C4-2B (cell line): ENCODE measurements at regions not wholly inside any gene's neighbourhood (a gene's known extent, or its start where the extent isn't known, plus 50 kb on each side); places are given as distances from the start of the nearest gene placed in this dataset.

ENCODE experiments used
- H3K27ac ChIP-seq: fragments of 450-650 bp; 2 replicates; pipeline ENCODE4 v1.5.1; 2017
- ZFX ChIP-seq: fragments of 450-650 bp; IDR thresholded peaks from 2 replicates; pipeline ENCODE4 v1.6.1; 2017
- TF ChIP-seq, protein P1 (sequence below): fragments of 450-650 bp; conservative IDR thresholded peaks from 2 replicates; pipeline ENCODE4 v1.5.1; 2017; ENCODE audit warnings: mild to moderate bottlenecking

DNA sequence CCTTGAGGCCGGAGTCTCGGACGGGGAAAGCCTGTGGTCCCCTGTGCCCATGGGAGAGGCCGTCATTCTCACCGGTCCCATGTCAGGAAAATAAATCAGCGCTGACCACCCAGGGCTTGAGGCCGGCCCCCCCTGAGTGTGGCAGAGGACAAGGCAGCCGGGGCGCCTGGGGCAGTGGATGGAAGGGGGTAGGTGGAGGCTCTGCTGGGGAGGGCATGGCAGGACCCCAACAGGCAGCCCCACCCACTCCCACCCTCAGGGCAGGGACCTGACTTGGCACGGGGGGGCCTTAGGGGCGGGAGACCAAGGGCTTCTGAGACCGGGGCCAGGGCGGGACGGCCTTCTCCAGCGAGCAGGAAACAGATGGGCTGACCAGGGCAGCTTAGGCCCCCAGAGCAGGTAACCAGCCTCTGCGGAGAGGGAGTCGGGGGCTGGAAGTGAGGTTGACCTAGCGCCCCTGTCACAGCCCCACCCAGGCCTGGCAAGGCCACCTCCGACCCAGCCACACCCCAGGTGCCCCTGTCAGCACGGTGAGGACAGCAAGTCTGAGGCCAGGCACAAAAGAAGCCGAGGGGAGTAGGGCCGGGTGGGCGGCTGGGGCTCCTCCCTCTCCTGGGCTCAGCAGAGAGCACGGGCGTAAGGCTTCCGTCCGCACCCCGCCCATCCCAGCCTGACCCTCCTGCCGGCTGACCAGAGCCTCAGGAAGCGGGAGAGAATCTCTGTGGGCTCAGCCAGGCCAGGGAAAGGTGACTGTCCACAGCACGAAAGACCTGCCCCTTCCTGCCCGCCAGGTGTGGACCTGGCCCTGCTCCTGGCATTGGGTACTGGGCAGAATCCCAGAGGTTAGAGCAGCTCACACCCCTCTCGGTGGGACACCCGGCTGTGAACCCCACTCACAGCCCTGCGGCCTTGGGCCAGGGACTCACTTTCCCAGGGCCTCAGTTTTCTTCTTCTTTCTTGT, 87.4 kb downstream of the FOXL3 start:
- no peak overlapping the region for H3K27ac ChIP-seq
- no peak for TF ChIP-seq ZFX
- TF ChIP-seq, protein P1, sequence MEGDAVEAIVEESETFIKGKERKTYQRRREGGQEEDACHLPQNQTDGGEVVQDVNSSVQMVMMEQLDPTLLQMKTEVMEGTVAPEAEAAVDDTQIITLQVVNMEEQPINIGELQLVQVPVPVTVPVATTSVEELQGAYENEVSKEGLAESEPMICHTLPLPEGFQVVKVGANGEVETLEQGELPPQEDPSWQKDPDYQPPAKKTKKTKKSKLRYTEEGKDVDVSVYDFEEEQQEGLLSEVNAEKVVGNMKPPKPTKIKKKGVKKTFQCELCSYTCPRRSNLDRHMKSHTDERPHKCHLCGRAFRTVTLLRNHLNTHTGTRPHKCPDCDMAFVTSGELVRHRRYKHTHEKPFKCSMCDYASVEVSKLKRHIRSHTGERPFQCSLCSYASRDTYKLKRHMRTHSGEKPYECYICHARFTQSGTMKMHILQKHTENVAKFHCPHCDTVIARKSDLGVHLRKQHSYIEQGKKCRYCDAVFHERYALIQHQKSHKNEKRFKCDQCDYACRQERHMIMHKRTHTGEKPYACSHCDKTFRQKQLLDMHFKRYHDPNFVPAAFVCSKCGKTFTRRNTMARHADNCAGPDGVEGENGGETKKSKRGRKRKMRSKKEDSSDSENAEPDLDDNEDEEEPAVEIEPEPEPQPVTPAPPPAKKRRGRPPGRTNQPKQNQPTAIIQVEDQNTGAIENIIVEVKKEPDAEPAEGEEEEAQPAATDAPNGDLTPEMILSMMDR = no peak

DNA sequence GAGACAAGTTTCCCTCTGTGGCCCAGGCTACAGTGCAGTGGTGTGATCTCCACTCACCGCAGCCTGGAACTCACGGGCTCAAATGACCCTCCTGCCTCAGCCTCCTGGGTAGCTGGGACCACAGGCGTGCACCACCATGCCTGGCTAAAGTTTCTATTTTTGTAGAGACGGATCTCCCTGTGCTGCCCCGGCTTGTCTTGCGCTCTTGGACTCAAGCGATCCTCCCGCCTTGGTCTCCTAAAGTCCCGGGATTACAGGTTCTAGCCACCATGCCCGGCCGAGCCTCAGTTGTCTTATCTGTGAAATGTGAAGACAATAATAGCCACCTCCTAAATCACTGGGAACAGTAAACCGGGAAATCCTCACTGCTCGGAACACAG, 88.1 kb downstream of the FOXL3 start:
- no peak for TF ChIP-seq ZFX
- TF ChIP-seq, protein P1 = no peak
- H3K27ac ChIP-seq = no peak overlapping the region

DNA sequence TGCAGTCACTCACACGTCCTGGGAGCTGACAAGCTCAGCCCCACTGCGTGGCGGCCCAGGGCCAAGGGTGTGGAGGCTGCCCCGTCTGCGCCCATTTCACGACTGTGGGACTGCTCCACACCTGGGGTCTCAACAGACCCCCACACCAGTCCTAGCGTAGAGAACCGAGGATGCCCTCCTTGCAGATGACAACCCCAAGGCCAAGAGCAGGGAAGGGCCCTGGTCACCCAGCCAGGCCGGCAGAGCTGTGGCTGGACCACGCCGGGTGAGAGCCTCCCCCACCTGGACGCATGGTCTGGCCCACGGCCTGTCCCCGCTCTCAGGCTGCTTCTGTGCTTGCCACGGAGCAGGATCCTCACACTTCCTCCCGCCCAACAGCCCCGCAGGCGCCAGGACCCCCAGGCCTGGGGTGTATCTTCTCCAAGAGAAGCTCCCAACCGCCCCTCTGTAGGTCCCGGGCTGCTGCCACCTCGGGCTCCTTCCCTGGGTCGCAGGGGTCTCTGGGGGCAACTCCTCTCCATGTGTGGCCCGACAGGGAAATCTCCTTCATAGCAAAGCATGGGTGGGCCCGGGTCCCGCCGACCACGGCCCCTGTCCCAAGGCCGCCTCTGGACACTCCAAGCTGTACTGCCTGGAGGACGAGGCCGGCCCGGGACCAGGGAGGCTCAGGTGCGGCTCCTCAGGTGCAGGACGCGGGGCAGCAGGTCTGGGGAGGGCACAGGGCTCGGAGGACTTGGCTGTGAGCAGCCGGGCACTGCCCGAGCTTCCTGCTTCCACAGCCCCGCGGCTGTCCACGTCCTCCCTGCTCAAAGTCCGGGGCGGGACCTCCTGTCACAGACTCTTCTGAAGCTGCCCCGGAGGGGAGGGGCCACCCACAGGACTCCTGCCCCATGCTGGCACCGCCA, 88.8 kb downstream of the FOXL3 start:
- TF ChIP-seq, protein P1 = no peak
- TF ChIP-seq ZFX = no peak
- no peak overlapping the region; the same call in 1 of the 2 replicates for H3K27ac ChIP-seq

DNA sequence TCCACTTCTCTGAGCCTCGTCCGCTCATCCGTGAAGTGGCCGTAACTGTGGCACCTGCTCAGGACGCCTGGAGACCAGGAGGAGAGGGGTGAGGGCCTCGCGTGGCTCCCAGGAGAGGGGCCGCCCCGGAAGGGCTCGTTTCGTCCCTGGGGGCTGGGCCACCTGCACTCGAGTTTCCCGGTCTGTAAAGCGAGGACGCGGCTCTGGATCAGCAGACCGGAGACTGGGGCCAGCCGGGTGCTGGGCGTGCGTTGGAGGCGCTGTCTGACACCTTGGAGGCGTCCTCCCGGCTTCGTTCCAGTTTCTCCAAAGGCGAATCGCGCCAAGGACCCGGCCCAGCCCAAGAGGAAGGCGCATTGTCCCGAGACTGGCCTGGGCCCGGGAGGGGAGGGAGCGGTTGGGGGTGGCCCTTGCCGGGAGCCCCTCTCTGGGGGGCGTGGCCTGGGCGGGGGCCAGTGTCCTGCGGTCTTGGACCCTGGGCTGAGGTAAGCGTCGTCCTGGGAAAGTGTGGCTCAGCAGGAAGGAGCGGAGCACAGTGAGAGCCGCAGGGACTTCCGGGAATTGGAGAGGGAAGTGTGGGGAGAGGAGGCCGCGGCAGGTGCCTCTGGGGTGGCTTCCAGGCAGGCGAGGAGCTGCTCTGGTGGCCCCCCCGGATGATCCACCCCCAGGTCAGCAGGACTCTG, 89.6 kb downstream of the FOXL3 start:
- TF ChIP-seq, protein P1 = no peak
- no peak for TF ChIP-seq ZFX
- no peak overlapping the region; the same call in 1 of the 2 replicates for H3K27ac ChIP-seq

DNA sequence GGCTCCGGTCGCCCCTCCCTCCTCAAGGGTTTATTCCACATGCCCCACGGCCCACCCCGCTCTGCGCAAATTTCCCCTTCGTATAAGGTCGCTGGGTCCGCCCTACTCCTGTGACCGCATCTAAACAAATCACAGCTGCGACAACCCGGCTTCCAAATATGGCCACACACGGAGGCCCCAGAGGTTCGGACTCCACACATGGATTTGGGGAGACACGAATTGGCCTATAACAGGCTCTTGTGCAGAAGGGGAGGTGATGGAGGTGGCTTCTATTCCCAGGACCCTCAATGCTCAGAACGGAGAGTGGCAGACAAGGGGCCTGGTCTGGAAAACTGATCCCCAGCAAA, 90.1 kb downstream of the FOXL3 start:
- TF ChIP-seq, protein P1 = no peak
- TF ChIP-seq ZFX = no peak
- no peak overlapping the region for H3K27ac ChIP-seq

DNA sequence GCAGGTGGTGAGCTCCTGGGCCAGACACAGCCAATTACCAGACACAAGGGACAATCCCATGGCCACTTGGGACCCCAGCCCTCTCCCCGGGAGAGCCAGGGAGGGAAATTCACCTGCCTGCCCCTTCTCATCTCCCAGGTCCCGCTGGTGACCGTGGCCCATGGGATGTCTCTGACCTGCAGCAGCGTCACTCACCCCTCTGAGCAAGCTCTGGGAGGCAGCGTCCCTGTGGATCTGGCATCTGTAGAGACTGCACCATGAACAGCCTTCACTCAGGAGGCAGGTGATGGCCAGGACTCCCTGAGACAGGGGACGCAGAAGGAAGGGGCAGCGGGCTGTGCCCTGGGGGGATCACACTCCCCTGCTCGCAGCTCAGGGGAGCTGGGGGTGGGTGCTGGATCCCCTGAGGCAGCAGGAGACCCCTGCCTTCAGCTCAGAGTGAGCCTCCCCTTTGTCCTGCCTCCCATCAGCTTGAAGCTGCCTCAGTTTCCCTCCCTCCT, 90.8 kb downstream of the FOXL3 start:
- no peak overlapping the region for H3K27ac ChIP-seq
- no peak for TF ChIP-seq ZFX
- TF ChIP-seq, protein P1 = no peak
